Transverse colon (tissue), 4 donors: ENCODE measurements at regions not wholly inside any gene's neighbourhood (a gene's known extent, or its start where the extent isn't known, plus 50 kb on each side); places are given as distances from the start of the nearest gene placed in this dataset.

ENCODE experiments used
- CTCF ChIP-seq, 5 experiments: fragments of 200-600 bp in 3 of 5; fragments of 450-650 bp in 2 of 5; sonication (generic) in 3 of 5; IDR thresholded peaks; 1 replicate in 2 of 5; 2 replicates in 3 of 5; pipeline ENCODE4 v1.5.1; 2016 to 2017; ENCODE audit warnings: antibody characterized with exemption in 5 of 5, inconsistent platforms in 3 of 5, mild to moderate bottlenecking in 2 of 5, moderate library complexity in 1 of 5
- EP300 ChIP-seq: sonication (generic); formaldehyde crosslinking; IDR thresholded peaks from one replicate; pipeline ENCODE4 v1.6.1; 2017; ENCODE audit warnings: antibody characterized with exemption, low read depth
- POLR2A ChIP-seq: fragments of 450-650 bp; IDR thresholded peaks from one replicate; pipeline ENCODE4 v1.6.1; 2016; ENCODE audit warnings: antibody characterized with exemption, mild to moderate bottlenecking, moderate library complexity
- POLR2AphosphoS5 ChIP-seq, 3 donors: sonication (generic); formaldehyde crosslinking; IDR thresholded peaks; one replicate each; pipeline ENCODE4 v1.6.1; 2016; ENCODE audit warnings: antibody characterized with exemption in 3 of 3

GRCh38 chr7:118496138-118496644, 271.7 kb downstream of the ANKRD7 start:
- TF ChIP-seq CTCF (IDR thresholded peaks at IDR 0.05) (no peak), POLR2A (no peak), POLR2AphosphoS5 (IDR thresholded peaks at IDR 0.05) (no peak), EP300 (no peak)
